ENCODE measurements at regions not wholly inside any gene's neighbourhood (a gene's known extent, or its start where the extent isn't known, plus 50 kb on each side); places are given as distances from the start of the nearest gene placed in this dataset.
"Not testable (repeated sequence)": the region's sequence is repeated elsewhere in the genome, so short reads cannot be mapped to it uniquely, and the experiment has no call there.

GRCh38 chr6:103344554-103345163, 1515.1 kb downstream of the HACE1 start:
- Histone ChIP-seq H3K9ac (ENCODE audit: low read length) (no peak overlapping the region), H4K20me1 (ENCODE audit: insufficient read depth, low read length) (no peaks in the 10 kb centered on the region), H2AFZ (ENCODE audit: low read depth, low read length) (no peak overlapping the region), H3K4me2 (ENCODE audit: low read length) (no peak overlapping the region), H3K27ac (ENCODE audit: low read length) (no peak overlapping the region), H3K4me1 (ENCODE audit: low read length) (peaks cover 3% of the 10 kb centered on the region; the same call in 1 of the 2 replicates), H3K9me3 (ENCODE audit: insufficient read depth, low read length) (no peaks in the 10 kb centered on the region), H3K4me3 (ENCODE audit: low read length) (no peak overlapping the region), H3K27me3 (ENCODE audit: low read depth, low read length) (no peaks in the 10 kb centered on the region), H3K79me2 (ENCODE audit: low read length) (no peaks in the 10 kb centered on the region), H3K36me3 (replicated peaks; ENCODE audit: low read depth, low read length) (no peaks in the 10 kb centered on the region)
- TF ChIP-seq, protein P1, sequence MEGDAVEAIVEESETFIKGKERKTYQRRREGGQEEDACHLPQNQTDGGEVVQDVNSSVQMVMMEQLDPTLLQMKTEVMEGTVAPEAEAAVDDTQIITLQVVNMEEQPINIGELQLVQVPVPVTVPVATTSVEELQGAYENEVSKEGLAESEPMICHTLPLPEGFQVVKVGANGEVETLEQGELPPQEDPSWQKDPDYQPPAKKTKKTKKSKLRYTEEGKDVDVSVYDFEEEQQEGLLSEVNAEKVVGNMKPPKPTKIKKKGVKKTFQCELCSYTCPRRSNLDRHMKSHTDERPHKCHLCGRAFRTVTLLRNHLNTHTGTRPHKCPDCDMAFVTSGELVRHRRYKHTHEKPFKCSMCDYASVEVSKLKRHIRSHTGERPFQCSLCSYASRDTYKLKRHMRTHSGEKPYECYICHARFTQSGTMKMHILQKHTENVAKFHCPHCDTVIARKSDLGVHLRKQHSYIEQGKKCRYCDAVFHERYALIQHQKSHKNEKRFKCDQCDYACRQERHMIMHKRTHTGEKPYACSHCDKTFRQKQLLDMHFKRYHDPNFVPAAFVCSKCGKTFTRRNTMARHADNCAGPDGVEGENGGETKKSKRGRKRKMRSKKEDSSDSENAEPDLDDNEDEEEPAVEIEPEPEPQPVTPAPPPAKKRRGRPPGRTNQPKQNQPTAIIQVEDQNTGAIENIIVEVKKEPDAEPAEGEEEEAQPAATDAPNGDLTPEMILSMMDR (IDR thresholded peaks at IDR 0.05; ENCODE audit: low read depth, low read length) = no peak
- TF ChIP-seq EZH2phosphoT487 (IDR thresholded peaks at IDR 0.05; ENCODE audit: low read depth) = no peak

DNA sequence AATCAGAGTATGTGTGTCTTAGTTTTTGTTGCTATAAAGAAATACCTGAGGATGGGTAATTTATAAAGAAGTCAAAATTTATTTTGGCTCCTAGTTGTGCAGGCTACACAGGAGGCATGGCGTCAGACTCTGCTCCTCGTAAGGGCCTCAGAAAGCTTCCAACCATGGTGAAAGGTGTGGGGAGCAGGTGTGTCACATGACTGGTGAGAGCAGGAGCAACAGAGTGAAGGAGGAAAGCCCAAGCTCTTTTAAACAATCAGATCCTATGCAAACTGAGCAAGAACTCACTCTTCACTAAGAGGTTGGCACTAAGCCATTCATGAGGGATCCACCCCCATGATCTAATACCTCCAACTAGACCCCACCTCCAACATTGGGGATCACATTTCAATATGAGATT, 1524.3 kb downstream of the HACE1 start:
- TF ChIP-seq EZH2phosphoT487 (IDR thresholded peaks at IDR 0.05; ENCODE audit: low read depth) = no peak
- TF ChIP-seq, protein P1 (IDR thresholded peaks at IDR 0.05; ENCODE audit: low read depth, low read length) = no peak
- Histone ChIP-seq H3K27ac (ENCODE audit: low read length) (no peak overlapping the region), H3K9ac (ENCODE audit: low read length) (no peak overlapping the region), H3K9me3 (ENCODE audit: insufficient read depth, low read length) (no peaks in the 10 kb centered on the region), H3K4me3 (ENCODE audit: low read length) (no peak overlapping the region), H3K4me2 (ENCODE audit: low read length) (no peak overlapping the region), H2AFZ (ENCODE audit: low read depth, low read length) (no peak overlapping the region), H3K27me3 (ENCODE audit: low read depth, low read length) (no peaks in the 10 kb centered on the region), H3K79me2 (ENCODE audit: low read length) (no peaks in the 10 kb centered on the region), H3K36me3 (replicated peaks; ENCODE audit: low read depth, low read length) (no peaks in the 10 kb centered on the region), H4K20me1 (ENCODE audit: insufficient read depth, low read length) (no peaks in the 10 kb centered on the region), H3K4me1 (ENCODE audit: low read length) (no peaks in the 10 kb centered on the region)

DNA sequence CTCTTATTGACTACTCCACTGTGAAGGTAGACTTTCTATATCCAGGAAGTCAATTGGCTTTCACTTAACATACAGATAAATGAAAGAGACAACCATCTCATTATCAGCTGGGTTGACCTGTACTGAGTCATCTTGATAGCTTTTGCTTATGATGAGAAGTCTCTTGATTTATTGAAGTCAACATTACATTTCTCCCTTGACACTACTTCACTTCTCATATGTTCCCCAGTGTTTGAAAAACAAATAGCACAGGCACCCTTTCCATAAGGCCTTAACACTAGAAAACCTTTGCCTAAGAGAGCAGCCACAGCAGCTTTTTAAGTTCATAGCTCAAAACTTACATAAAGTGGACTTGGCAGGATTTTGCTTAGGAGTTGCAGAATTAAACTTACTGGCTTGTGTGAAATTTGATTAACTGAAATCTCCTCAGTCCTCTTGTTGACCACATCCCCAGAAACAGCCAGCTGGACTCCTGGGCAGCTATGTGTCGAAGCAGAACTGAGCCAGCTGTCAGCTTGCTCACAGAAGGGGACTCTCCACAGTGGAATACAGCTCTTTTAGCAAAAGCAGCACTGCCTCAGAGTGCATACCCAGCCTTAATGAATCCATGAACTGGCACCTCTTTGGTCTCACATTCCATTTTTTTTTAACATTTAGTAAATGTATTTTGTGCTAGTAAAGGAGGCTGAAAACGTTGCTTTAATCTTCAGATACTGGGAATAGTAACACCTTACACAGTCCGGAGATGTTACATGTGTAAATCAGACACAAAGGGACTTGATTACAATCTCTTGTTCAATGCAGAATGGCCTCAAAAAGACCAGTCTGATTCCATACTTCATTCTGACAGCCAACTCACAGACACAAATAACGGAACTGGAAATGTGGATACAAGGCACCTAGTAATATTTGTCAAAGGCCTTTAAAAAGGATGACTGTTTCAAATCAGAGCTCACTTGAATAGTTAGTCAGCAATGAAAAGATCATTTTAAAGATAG, 1532.7 kb downstream of the HACE1 start:
- H3K27ac ChIP-seq (ENCODE audit: low read length) = no peak overlapping the region
- no peak overlapping the region for H3K9ac ChIP-seq (ENCODE audit: low read length)
- TF ChIP-seq, protein P1 (IDR thresholded peaks at IDR 0.05; ENCODE audit: low read depth, low read length) = no peak
- TF ChIP-seq EZH2phosphoT487 (IDR thresholded peaks at IDR 0.05; ENCODE audit: low read depth) = no peak
- no peaks in the 10 kb centered on the region for H3K36me3 ChIP-seq (replicated peaks; ENCODE audit: low read depth, low read length)
- H2AFZ ChIP-seq (ENCODE audit: low read depth, low read length) = no peak overlapping the region
- H3K79me2 ChIP-seq (ENCODE audit: low read length) = no peaks in the 10 kb centered on the region
- no peaks in the 10 kb centered on the region for H3K4me1 ChIP-seq (ENCODE audit: low read length)
- H3K4me2 ChIP-seq (ENCODE audit: low read length) = no peak overlapping the region
- no peaks in the 10 kb centered on the region for H3K27me3 ChIP-seq (ENCODE audit: low read depth, low read length)
- H4K20me1 ChIP-seq (ENCODE audit: insufficient read depth, low read length) = no peaks in the 10 kb centered on the region
- no peak overlapping the region for H3K4me3 ChIP-seq (ENCODE audit: low read length)
- H3K9me3 ChIP-seq (ENCODE audit: insufficient read depth, low read length) = no peaks in the 10 kb centered on the region

GRCh38 chr6:103313432-103313831, 1546.3 kb downstream of the HACE1 start:
- Histone ChIP-seq H3K27me3 (ENCODE audit: low read depth, low read length) (no peaks in the 10 kb centered on the region), H3K79me2 (ENCODE audit: low read length) (no peaks in the 10 kb centered on the region), H3K4me2 (ENCODE audit: low read length) (no peak overlapping the region), H3K4me1 (ENCODE audit: low read length) (no peaks in the 10 kb centered on the region), H3K9me3 (ENCODE audit: insufficient read depth, low read length) (no peaks in the 10 kb centered on the region), H4K20me1 (ENCODE audit: insufficient read depth, low read length) (no peaks in the 10 kb centered on the region), H3K4me3 (ENCODE audit: low read length) (no peak overlapping the region), H3K9ac (ENCODE audit: low read length) (no peak overlapping the region), H3K36me3 (replicated peaks; ENCODE audit: low read depth, low read length) (no peaks in the 10 kb centered on the region), H2AFZ (ENCODE audit: low read depth, low read length) (no peak overlapping the region), H3K27ac (ENCODE audit: low read length) (no peak overlapping the region)
- no peak for TF ChIP-seq EZH2phosphoT487 (IDR thresholded peaks at IDR 0.05; ENCODE audit: low read depth)
- TF ChIP-seq, protein P1 (IDR thresholded peaks at IDR 0.05; ENCODE audit: low read depth, low read length) = no peak

- not testable (repeated sequence) for H3K27ac ChIP-seq (ENCODE audit: low read length); H3K4me1 ChIP-seq (ENCODE audit: low read length)
Measured at GRCh38 chr6:103294376-103294775, 1565.3 kb downstream of the HACE1 start.

More at GRCh38 chr6:103294376-103294775, 1565.3 kb downstream of the HACE1 start:
- not testable (repeated sequence) for H2AFZ ChIP-seq (ENCODE audit: low read depth, low read length); H3K79me2 ChIP-seq (ENCODE audit: low read length); H3K4me2 ChIP-seq (ENCODE audit: low read length); H3K36me3 ChIP-seq (replicated peaks; ENCODE audit: low read depth, low read length); H4K20me1 ChIP-seq (ENCODE audit: insufficient read depth, low read length); H3K9ac ChIP-seq (ENCODE audit: low read length); H3K9me3 ChIP-seq (ENCODE audit: insufficient read depth, low read length); H3K27me3 ChIP-seq (ENCODE audit: low read depth, low read length); H3K4me3 ChIP-seq (ENCODE audit: low read length)
